GM12878 (cell line): ENCODE measurements at regions not wholly inside any gene's neighbourhood (a gene's known extent, or its start where the extent isn't known, plus 50 kb on each side); places are given as distances from the start of the nearest gene placed in this dataset.

Experiments used
- ATAC-seq: fragments of 200-7000 bp; cut with Tn5 transposase; 3 replicates; pipeline ENCODE4 v1.9.1; 2020; ENCODE audit warnings: mild to moderate bottlenecking, moderate library complexity
- BruUV-seq: library from RNA; stranded (reverse); fragments of 400-500 nt; replicated peaks from 2 replicates; lab custom pipeline; 2021; lab: Mats Ljungman, UMichigan
- CTCF ChIA-PET: fragments of 300-600 bp; sonication (Branson Sonifier 250); formaldehyde crosslinking; extraction: SDS; loops from one replicate; lab custom pipeline; 2021; ENCODE audit warnings: inconsistent platforms; lab: Yijun Ruan, JAX
- POLR2A ChIA-PET: fragments of 350-600 bp; formaldehyde crosslinking; extraction: SDS; loops from one replicate; lab custom pipeline; 2021; ENCODE audit warnings: inconsistent platforms; lab: Charles Lee
- RAD21 ChIA-PET: fragments of 300-600 bp; sonication (Branson Sonifier 250); formaldehyde crosslinking; loops from one replicate; lab custom pipeline; 2023; ENCODE audit warnings: antibody characterized with exemption; ENCODE audit not compliant: unreplicated experiment; lab: Charles Lee
- SMC1A ChIA-PET: fragments of 300-600 bp; sonication (Branson Sonifier 250); formaldehyde crosslinking; loops from one replicate; lab custom pipeline; 2023; ENCODE audit not compliant: unreplicated experiment, uncharacterized antibody; lab: Charles Lee
- DNase-seq: peaks from one replicate; pipeline ENCODE4 v3.0.0-alpha.2; 2011; ENCODE audit warnings: low read depth, low spot score
- FAIRE-seq: peaks from 3 replicates; lab custom pipeline; 2011; peaks lifted over from hg19 to GRCh38; lab: Jason Lieb, UNC
- H2AFZ ChIP-seq: 2 replicates; pipeline ENCODE4 v1.6.0; 2011; ENCODE audit warnings: low read depth, low read length, control low read depth; ENCODE audit not compliant: control insufficient read depth
- H3K27ac ChIP-seq: 2 replicates; pipeline ENCODE4 v1.5.1; 2011; ENCODE audit warnings: control low read depth; ENCODE audit not compliant: control insufficient read depth, insufficient read depth
- H3K27me3 ChIP-seq, 2 experiments: replicated peaks in 1 of 2; 2 replicates each; pipeline versions ENCODE4 v1.6.0 to v1.6.1; 2011; ENCODE audit warnings: low read length in 1 of 2; ENCODE audit not compliant: control insufficient read depth in 2 of 2, insufficient read depth in 2 of 2
- H3K36me3 ChIP-seq, 2 experiments: 2 replicates each; pipeline ENCODE4 v1.5.1; 2011; ENCODE audit warnings: low read length in 1 of 2; ENCODE audit not compliant: control insufficient read depth in 2 of 2, insufficient read depth in 2 of 2
- H3K4me1 ChIP-seq: 2 replicates; pipeline ENCODE4 v1.6.1; 2011; ENCODE audit warnings: mild to moderate bottlenecking, low read length, moderate library complexity, mixed read lengths; ENCODE audit not compliant: control insufficient read depth, insufficient read depth
- H3K4me2 ChIP-seq: 2 replicates; pipeline ENCODE4 v1.6.0; 2011; ENCODE audit warnings: control low read depth; ENCODE audit not compliant: control insufficient read depth, insufficient read depth
- H3K4me3 ChIP-seq: fragments of 200-600 bp; sonication (generic); 2 replicates; pipeline ENCODE4 v1.5.1; 2016
- H3K79me2 ChIP-seq: 2 replicates; pipeline ENCODE4 v1.6.0; 2011; ENCODE audit warnings: low read length; ENCODE audit not compliant: control insufficient read depth, insufficient read depth
- H3K9ac ChIP-seq: 2 replicates; pipeline ENCODE4 v1.8.0; 2011; ENCODE audit warnings: low read length, control low read depth, mixed read lengths; ENCODE audit not compliant: control insufficient read depth, insufficient read depth
- H3K9me3 ChIP-seq: replicated peaks from 3 replicates; pipeline ENCODE4 v1.5.1; 2011; ENCODE audit warnings: mild to moderate bottlenecking, low read length; ENCODE audit not compliant: control insufficient read depth, insufficient read depth
- H4K20me1 ChIP-seq: 2 replicates; pipeline ENCODE4 v1.6.0; 2011; ENCODE audit not compliant: control insufficient read depth, insufficient read depth
- CREB1 ChIP-seq: IDR thresholded peaks from 2 replicates; pipeline ENCODE4 v1.6.1; 2012; ENCODE audit warnings: low read depth, mild to moderate bottlenecking, inconsistent platforms
- HCFC1 ChIP-seq: fragments of 150-350 bp; IDR thresholded peaks from 2 replicates; pipeline ENCODE4 v1.6.1; 2014; ENCODE audit warnings: low read length
- IKZF1 ChIP-seq: fragments of 450-650 bp; conservative IDR thresholded peaks from 2 replicates; pipeline ENCODE4 v1.6.1; 2017; ENCODE audit warnings: antibody characterized with exemption, mild to moderate bottlenecking
- KAT2A ChIP-seq: conservative IDR thresholded peaks from 2 replicates; pipeline ENCODE4 v1.6.1; 2011; ENCODE audit warnings: low read depth, low read length; ENCODE audit not compliant: control insufficient read depth
- KLF5 ChIP-seq: fragments of 450-650 bp; IDR thresholded peaks from 2 replicates; pipeline ENCODE4 v1.6.1; 2014; ENCODE audit warnings: mild to moderate bottlenecking; ENCODE audit not compliant: partially characterized antibody
- PAX8 ChIP-seq: fragments of 450-650 bp; IDR thresholded peaks from 2 replicates; pipeline ENCODE4 v1.6.1; 2017; ENCODE audit warnings: mild to moderate bottlenecking, moderate library complexity
- RBBP5 ChIP-seq: fragments of 200-600 bp; sonication (generic); conservative IDR thresholded peaks from 2 replicates; pipeline ENCODE4 v1.6.1; 2016
- TBL1XR1 ChIP-seq: IDR thresholded peaks from 2 replicates; pipeline ENCODE4 v1.6.1; 2012; ENCODE audit warnings: low read depth, low read length, improper control_type of control experiment
- WRNIP1 ChIP-seq: IDR thresholded peaks from 2 replicates; pipeline ENCODE4 v1.6.1; 2011; ENCODE audit warnings: low read depth, low read length, improper control_type of control experiment, borderline replicate concordance
- WGBS: methylation state at CpG from one replicate; pipeline ENCODE4 v1.1.6; 2016; ENCODE audit warnings: low lambda C conversion rate; ENCODE audit not compliant: insufficient replicate concordance, insufficient coverage; ENCODE audit errors: missing lambda C conversion rate; 5-methylcytosine and 5-hydroxymethylcytosine counted together
- in situ Hi-C: fragments of 300-500 bp; cut with MboI; formaldehyde crosslinking; loops from 9 replicates; pipeline ENCODE4 v1.14.3; 2018; ENCODE audit warnings: mixed read lengths
- intact Hi-C: fragments of 100-400 bp; cut with micrococcal nuclease; formaldehyde crosslinking; loops from one replicate; pipeline ENCODE4 v1.14.2; 2022; ENCODE audit not compliant: unreplicated experiment
- TF ChIP-seq, protein P1 (sequence below): fragments of 150-350 bp; IDR thresholded peaks from 2 replicates; pipeline ENCODE4 v1.6.1; 2016; ENCODE audit warnings: low read depth, low read length

DNA sequence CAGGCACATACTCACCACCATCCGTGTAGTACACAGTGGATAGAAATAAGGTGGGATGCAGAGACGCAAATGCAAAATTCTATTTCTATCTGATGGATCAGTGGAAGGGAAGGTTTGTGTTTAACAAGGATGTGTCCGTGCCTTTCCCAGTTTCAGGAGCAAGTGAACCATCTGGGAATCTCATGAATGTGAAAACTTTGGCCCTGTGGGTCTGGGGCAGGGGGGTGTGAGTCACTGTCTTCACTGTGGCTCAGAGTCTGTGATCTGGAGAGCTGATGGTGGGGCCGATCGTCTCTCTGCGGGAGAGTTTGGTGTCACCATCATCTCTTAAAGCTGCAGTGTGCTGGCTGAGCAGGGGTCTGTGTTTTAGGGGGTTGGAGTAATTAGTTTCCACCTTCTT lies 179.3 kb upstream of the STS start:
- FAIRE-seq: no peak
- intact Hi-C loops: no loop called here

More for the DNA sequence above, 179.3 kb upstream of the STS start:
- no peak overlapping the region for H3K27ac ChIP-seq
- RAD21 ChIA-PET: no interaction called here
- SMC1A ChIA-PET: no interaction called here
- TF ChIP-seq WRNIP1 (no peak), TBL1XR1 (no peak), HCFC1 (no peak), IKZF1 (no peak), PAX8 (no peak), KLF5 (no peak), CREB1 (no peak), KAT2A (no peak), RBBP5 (no peak)
- TF ChIP-seq, protein P1, sequence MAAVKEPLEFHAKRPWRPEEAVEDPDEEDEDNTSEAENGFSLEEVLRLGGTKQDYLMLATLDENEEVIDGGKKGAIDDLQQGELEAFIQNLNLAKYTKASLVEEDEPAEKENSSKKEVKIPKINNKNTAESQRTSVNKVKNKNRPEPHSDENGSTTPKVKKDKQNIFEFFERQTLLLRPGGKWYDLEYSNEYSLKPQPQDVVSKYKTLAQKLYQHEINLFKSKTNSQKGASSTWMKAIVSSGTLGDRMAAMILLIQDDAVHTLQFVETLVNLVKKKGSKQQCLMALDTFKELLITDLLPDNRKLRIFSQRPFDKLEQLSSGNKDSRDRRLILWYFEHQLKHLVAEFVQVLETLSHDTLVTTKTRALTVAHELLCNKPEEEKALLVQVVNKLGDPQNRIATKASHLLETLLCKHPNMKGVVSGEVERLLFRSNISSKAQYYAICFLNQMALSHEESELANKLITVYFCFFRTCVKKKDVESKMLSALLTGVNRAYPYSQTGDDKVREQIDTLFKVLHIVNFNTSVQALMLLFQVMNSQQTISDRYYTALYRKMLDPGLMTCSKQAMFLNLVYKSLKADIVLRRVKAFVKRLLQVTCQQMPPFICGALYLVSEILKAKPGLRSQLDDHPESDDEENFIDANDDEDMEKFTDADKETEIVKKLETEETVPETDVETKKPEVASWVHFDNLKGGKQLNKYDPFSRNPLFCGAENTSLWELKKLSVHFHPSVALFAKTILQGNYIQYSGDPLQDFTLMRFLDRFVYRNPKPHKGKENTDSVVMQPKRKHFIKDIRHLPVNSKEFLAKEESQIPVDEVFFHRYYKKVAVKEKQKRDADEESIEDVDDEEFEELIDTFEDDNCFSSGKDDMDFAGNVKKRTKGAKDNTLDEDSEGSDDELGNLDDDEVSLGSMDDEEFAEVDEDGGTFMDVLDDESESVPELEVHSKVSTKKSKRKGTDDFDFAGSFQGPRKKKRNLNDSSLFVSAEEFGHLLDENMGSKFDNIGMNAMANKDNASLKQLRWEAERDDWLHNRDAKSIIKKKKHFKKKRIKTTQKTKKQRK: no peak
- TF ChIP-seq, all 136 proteins: peak for 0
- POLR2A ChIA-PET: no interaction called here
- H4K20me1 ChIP-seq: no peaks in the 10 kb centered on the region
- H3K4me1 ChIP-seq: no peaks in the 10 kb centered on the region
- no peaks in the 10 kb centered on the region for H3K9me3 ChIP-seq
- H3K27me3 ChIP-seq: no peaks in the 10 kb centered on the region
- CTCF ChIA-PET: no interaction called here
- 73% methylated on average over 6 of the region's 6 CpGs for WGBS
- no peak for ATAC-seq
- H3K36me3 ChIP-seq: no peaks in the 10 kb centered on the region
- H3K4me2 ChIP-seq: no peak overlapping the region
- H2AFZ ChIP-seq: no peak overlapping the region
- in situ Hi-C loops: no loop called here
- H3K9ac ChIP-seq: no peak overlapping the region
- BruUV-seq: no TSS peak
- DNase-seq: no peak
- H3K4me3 ChIP-seq: no peak overlapping the region
- no peaks in the 10 kb centered on the region for H3K79me2 ChIP-seq
